NCI-H510A (cell line): ENCODE measurements at regions not wholly inside any gene's neighbourhood (a gene's known extent, or its start where the extent isn't known, plus 50 kb on each side); places are given as distances from the start of the nearest gene placed in this dataset.

ENCODE experiments used
- DNase-seq: peaks from one replicate; lab custom pipeline; 2025; lab: John Stamatoyannopoulos, UW

DNA sequence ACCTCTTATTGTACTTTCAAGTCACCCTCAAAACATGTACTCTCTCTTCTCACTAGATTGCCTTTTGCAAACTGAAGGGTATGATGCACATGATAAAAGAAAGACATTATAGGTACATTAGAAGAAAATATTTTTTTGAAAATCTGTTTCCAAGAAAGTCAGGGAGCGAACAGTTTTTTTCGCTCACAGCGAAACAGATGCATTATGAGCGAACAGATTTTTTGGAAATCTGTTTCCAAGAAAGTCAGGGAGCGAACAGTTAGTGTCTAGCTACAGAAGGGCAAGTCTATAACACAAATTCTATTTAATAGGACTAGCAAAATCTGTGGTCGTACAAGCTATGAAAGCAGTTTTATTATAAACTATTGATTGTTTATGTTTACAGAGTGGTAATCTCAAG lies 296.2 kb upstream of the ANO3 start:
- DNase-seq: no peak

DNA sequence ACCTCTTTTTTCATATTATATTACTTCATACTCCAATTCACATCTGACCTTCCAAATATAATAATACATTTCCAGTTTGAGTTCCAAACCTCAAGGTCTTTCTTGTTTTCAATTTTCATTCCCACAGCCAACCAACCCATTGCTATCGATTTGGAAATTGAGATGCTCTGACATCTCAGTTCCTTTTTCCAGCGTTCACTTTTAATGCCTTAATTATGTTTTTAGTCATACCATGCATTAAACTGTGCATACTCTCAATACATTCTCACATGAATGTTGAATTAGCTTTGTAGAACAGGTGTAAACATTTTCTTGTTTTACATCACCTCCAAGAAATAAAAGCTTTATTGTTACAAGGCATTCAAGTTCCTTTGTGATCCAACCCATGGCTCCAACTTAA lies 294.2 kb upstream of the ANO3 start:
- DNase-seq: no peak

DNA sequence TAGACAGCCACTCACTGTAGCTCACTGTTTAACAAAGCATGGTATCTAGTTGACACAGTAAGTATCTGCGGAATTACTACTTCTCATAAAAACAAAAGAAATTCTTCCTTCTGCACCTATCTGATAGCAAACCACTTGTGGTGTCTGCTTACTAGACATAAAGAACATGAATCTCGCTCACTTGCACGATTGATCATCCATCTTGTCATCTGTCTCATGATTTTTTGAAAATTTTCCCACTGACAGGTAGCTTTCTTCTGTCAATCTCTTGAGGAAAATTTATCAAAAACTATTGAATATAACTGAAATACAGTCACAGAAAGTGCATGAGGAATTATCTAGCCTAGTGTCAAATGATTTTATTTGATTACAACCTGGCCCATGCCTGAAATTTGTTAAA lies 291.6 kb upstream of the ANO3 start:
- DNase-seq: no peak

DNA sequence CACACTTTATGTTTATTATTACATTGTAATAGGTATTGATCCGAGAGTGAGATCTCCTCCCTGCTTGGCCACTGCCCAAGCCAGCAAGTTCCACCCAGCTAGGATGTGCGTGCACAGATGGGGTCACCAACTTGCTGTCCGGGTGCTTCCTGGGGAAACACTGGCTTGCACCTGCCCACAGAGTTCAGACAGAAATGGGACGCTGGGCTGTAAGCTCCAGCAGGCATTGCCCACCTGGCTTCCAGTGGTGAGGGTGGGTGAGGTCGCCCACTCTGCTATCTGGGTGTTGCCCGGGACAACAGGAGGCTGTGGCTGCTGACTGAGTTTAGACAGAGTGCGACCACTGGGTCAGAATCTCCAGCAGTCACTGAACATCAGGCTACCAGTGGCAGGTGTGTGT lies 289.8 kb upstream of the ANO3 start:
- no peak for DNase-seq

DNA sequence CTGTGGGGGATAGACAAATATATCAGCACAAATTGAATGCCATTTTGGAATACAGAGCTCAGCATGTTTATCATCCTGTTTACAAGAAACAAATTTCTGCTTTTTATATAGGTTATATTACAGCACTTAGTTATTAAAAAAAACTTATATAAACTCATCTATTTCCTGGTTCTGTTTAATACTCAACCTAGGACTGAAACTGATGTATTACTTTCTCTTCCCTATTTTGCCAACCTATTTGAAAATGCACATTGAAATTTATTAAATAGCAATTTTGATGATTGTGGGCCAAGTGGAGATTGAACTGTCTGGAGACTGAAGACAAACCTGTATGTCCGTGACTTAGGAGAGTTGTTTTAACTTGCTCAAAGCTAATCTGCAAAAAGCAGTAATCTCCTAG lies 288.3 kb upstream of the ANO3 start:
- DNase-seq: no peak

DNA sequence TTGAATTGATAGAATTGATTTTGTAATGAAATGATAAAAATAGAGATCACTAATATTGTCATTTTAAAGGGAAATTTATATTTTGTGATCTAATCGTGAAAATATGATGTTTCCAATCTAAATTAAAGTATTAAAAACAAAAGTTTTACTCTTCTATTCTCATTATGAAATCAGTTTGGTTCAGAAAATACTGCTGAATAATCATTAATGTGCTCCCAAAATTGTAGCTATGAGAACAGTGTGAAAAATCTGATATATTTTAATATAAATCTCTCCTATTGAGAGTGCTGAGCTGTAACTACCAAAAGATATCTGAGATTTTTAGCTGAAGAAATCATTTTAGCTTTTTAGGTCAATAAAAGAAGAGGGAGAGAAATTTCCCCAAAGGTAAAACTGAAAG lies 287.5 kb upstream of the ANO3 start:
- no peak for DNase-seq

DNA sequence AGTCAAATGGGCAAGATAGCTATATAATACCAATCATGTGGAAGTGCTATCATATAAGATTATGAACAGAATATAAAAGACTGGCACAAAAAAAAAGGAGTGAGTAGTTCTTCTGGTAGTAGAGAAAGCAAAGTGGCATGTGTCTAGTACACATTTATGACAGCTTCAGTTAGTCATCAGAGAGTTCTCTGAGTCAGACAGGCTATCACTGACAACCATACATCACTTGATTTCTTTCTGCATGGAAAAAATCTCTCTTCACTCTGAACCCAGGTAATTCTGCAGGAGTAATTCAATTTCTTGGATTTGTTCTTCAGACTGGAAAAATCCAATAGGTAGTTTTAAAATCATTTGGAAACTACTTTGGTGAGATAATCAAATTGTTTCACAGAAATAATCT lies 286.8 kb upstream of the ANO3 start:
- no peak for DNase-seq

DNA sequence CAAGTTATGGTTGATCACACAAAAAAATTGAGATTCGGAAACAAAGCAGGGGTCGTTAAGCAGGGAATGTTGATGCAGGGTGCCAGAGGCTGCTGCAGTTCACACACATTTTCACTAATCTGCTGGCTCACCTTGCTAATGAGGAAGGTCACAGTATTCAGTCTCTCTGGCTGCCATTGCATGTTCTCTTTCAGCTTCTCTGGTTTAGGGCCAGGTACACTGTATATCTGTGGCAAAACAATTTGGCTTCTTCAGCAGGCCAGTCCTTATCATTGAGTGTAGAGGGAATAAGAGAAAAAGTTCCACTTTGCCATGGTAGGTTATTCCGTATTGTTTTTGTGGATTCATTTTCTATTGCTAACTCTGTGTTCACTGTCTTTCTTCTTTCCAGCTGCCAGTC lies 283.7 kb upstream of the ANO3 start:
- no peak for DNase-seq

DNA sequence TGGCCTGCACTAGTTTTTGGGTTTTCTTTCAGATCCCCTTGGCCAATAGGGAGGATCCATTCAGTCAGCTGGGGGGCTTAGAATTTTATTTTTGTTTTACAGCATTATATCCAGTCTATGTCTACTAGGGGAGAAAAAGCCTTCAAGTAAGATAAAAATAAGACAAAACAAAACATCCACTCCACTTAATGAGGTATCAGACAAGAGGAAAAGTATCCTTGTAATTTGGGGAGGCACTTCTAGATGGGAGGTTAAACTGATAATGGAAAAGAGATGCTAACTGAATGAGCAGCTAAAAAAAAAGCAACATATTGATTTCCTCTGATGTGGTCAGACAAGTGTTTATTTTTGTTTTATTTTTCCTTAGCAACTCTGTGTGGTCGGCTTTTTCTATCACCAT lies 278.0 kb upstream of the ANO3 start:
- DNase-seq: no peak

DNA sequence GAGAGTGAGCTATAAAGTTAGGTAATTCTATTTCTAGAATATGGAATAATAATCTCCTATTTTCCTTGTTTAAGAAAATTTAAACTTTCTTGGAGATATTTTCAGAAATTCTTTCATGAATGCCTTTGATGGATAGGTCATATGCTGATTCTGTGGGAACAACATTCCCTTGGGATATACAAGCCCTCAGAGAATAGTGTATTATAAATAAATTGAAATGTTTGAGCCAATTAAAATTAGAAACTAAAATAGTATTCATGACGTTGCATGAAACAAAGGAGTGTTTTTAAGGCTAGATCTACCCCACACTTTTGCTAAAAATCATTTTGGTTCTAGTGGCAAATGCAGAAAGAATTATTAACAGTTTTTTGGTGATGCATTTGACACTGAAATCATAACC lies 269.3 kb upstream of the ANO3 start:
- DNase-seq: no peak

DNA sequence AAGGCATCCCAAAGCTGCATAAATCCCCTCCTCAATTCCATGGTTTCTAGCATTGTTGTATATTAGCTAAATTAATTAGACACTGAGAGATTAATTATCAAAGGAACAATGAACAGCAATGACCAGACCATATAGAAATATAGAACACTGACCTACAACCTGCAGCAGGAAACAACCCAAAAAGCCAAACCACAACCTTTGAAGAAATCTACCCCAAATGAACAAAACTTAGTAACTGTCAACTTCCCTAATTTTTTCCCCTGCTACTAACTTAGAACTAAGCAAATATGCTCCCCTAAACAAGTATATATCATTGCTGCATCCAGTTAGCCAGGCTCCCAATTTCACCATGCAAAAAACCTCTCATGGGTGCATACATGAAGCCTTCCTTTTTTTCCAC lies 268.0 kb upstream of the ANO3 start:
- DNase-seq: no peak

DNA sequence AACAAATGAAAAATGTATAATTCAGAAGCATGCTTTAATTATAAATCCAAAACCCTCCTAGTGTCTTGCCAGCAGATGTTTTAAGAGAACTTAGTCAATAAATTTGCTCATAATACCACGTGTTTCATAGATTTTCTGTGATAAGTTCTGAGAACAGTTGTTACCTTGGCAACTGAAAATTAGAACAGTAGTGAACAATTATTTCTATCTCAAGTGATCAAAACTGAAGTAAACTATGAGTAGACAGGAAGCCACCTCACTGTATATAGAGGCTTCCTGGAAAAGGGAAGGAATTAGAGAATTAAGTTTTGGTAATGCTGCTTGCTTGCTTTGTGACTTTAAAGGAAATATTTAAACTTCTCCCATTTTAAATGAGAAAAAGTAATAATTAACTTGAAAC lies 266.0 kb upstream of the ANO3 start:
- DNase-seq: no peak

DNA sequence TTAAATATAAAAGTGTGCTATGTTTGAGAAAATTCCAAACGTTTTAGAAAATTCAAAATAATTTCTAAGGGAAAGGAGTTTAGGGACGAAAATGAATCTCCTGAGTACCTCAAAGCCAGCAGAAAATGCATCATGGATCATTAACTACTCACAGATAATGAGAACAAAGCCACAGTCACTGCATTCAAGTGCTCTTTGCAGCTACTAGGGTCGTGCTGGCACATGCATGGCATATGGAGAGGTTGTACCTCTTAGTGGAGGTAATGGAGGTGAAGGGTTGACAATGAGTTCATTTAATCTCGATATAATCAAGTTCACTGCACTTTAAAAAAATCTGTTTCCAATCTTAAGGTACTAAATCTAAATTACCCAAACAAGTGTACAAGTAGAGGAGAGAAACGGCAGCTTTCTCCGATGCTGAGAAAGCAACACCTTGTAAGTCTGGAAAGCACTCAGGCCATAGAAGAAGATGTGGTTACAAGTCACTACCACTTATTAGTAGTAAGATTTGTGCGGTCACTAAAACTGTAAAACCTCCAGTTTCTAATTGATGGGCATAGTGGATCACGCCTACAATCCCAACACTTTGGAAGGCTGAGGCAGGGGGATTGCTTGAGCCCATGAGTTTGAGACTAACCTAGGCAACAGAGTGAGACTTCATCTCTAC lies 261.1 kb upstream of the ANO3 start:
- peak; percentile 8 for DNase-seq

DNA sequence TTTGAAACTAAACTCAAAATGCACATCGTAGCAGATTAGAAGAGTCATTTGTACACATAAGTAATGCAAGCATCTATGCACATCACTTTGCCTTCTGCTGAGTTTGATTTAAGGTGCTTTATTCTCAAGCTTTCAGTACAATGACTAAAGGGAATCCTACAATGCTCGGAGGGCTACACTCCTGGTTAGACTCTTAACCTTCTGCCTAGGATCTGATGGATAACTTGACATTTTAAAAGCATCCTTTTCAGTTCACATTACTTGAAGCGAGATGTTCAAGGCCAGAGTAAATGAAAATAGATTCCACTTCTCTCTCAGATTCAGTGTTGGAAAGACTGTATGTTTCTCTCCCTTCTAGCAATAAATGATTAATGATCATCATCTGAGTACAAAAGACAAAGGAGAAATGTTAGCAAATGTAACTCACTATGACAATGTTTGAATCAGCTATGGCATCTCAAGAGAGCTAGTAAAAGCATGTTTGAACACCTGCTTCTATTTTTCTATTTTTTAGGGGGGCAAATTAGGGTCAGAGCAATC lies 259.2 kb upstream of the ANO3 start:
- no peak for DNase-seq

DNA sequence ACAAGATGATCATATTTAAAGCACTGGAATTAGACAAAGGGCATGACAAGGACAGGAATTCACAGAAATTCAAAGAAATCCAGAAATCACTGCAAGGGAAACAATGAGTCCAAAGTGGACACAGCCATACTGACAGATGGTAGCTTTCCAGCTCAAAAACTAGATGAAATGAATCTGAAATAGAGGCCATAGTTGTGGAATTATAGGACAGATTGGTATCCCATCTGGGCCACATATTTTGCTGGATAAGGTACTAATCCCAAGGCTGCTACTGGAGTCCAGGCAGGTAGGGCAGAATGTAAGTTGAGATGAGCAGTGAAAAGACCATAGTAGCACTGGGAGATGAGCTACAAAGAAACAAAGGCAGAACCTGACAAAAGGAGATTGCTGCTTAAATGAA lies 258.3 kb upstream of the ANO3 start:
- no peak for DNase-seq

DNA sequence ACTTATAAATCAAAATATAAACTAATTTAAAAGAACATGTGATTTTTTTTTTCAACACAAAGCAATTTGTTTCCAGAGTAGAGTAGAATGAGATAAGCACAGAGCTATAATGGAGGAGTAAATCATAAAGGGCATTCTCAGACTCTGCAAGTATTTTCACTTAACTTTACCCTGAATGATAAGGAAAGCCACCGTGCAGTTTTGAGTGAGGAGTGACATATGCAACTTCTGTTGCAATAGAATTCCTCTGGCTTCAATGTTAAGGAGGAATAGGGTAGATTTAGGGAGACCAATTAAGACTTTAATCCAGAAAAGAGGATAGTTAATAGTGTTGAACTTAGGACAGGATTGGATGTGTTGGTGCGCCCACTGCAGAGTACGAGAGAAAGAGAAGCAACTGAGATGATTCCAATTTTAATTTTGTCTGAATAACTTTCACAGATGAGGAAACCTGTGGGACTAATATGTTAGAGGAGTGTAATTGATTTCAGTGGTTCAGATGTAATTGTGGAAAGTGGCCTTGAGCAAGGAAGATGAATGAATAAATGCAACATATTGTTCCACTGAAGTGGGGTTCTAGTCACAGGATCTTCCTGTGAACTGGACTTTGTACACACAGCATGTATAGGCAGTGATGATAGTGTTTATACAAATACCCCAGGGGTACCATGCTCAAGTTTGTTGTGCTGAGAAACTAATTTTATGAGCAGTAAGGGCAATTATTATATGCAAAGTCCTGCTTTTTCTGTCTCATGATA lies 255.5 kb upstream of the ANO3 start:
- no peak for DNase-seq

DNA sequence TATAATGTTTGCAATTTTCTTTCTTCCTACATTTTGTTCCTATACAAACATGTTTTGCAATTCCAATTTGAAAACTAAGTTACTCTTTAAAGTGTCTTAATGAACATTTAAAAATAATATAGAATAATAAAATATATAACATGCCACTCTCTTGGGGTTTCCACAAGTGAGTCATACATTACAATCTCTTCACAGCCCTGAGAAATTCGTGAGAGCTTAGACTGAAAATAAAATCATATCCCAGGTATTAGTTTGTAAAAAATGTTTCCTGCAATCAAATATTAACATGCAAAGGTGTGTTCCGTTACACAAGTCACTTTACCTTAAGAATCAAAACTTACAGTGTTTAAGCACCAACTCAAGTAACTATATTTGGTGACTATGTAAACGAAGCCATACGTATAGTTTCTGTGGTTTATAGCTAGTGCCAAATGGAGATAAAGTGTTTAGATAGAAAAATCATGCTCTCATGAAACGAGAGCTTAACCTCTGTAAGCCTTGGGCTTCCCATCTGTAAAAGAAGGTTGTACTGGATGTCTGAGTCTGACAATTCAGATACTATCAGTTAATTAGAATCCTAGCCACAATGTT lies 253.6 kb upstream of the ANO3 start:
- no peak for DNase-seq

DNA sequence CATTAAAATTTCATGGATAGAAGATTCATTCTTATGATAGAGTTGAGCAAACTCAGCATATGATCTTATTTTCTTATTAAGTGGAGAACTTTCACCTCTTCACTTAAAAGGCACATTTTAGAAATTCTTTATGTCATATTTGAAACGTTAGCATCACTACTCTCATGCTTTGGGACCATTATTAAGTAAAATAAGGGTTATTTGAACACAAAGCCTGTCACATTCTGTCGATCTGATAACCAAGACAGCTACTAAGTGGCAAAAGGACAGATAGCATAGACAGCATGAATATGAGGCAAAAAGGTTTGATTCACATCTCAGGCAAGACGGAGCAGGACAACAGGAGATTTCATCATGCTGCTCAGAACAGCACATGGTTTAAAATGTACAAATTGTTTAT lies 247.6 kb upstream of the ANO3 start:
- DNase-seq: no peak

DNA sequence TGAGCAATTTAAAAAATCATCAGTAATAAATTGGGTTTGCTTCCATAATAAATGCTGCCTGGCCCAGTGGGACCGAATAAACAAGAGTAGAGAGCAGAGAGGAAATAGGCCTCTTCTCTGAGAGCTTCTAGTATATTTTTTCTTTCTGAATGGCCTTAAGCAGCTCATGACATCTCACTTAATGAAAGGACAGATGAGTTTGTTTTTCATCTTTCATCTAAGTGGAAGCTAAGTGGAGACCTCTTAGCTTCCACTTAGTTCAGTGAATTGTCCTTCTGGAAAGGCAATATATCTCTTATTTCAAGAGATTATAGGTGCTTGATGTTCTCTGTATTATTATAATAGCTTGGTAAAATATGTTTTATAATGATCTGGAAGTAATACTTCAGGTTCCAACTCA lies 245.9 kb upstream of the ANO3 start:
- peak; percentile 24 for DNase-seq

DNA sequence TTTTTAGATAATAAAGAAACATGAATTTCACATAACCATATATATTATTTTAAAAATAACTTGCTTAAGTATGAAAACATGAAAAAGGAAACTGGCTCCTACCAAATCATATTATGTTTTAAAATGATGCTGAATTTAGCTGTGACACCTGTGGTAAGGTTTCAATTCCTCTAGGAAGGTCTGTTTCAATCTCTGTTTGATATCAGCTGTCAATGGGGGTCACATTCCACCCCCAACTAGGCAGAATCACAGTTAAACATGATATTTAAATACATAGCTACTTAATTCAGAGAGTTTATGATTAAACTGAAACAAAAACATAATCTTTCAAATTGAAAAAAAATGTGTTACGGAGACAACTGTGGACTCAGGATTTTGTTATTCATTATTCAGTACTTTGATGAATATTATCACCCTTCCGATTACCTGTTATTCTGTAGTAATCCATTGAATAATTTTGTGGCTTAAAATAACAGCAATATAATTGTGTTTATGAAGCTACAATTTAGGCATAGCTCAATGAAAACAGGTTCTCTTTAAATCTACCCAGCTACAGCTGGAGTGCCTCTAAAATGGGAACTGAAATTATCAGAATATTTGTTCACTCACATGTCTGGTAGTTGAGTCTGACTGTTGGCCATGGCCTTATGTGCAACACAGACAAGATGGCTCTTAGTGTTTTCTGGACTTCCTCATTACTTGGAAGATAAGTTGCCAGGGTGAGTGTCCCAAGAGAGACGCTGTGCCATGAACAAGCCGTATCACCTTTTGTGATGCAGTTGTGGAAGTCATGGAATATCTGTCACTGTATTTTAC lies 244.6 kb upstream of the ANO3 start:
- DNase-seq: no peak

DNA sequence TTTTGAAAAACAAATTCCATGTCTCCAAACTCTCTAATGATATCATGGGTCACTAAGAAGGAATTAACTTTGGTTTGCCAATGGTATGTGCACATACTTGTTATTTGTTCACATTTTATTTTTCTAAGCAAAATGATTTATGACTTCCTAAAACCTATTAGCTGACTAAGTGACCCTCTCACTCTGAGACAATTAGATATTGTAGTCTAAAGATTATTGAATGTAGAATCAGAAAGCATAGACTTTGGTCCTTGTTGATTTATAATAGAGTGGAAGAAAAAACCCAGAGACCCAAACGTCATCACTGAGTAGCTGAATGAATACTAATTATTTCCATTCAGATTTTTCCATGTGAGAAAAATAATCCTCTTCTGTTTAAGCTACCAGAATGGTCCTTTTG lies 243.5 kb upstream of the ANO3 start:
- DNase-seq: no peak

DNA sequence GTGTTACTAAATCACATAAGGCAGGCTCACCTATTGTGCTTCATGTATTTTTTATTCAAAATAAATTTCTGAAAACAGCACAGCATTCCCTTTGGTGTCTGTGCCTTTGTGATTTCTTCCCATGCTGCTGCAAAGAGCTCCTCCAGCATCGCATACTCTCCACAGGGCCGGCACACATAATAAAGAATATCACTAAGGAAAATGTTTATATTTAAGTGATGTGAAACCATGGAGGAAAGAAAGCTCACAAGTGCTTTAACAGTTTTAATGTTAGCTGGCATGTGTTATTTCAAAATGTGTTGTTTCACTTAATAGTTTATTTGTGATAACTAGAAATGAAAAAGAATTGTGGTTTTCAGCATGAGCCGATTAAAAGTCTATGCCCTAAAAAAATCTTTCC lies 241.3 kb upstream of the ANO3 start:
- DNase-seq: no peak

DNA sequence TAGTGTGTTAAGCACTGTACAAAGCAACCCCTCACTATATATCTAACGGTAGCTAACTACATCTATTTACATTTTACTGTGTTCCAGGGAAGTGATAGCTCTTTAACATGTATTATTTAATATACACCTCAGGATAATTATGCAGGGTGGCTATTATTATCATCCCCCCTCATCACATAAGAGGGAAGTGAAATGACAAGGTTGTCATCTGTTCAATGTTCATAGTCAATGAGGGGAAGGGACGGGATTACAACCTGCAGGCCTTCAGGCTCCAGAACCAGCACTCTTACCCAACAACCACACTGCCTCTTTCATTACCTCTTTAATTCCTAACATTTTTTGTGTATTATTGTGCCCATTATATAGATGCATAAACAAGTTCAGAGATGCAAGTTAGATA lies 238.7 kb upstream of the ANO3 start:
- no peak for DNase-seq
